OCI-LY3 (cell line): ENCODE measurements at regions not wholly inside any gene's neighbourhood (a gene's known extent, or its start where the extent isn't known, plus 50 kb on each side); places are given as distances from the start of the nearest gene placed in this dataset.

Source experiments
- H2AFZ ChIP-seq: fragments of 200-600, 300-600 bp; shearing (Covaris generic); 2 replicates; pipeline ENCODE4 v1.6.0; 2014; ENCODE audit warnings: antibody characterized with exemption, low read depth, low read length
- H3K27ac ChIP-seq: fragments of 200-600, 300-600 bp; sonication (generic); 2 replicates; pipeline ENCODE4 v1.5.1; 2014; ENCODE audit warnings: mild to moderate bottlenecking, low read length, moderate library complexity, mixed read lengths
- H3K27me3 ChIP-seq: fragments of 200-600, 300-600 bp; sonication (generic); 2 replicates; pipeline ENCODE4 v1.6.1; 2014; ENCODE audit warnings: low read depth, low read length, mixed read lengths
- H3K36me3 ChIP-seq: fragments of 200-600, 300-600 bp; sonication (generic); replicated peaks from 2 replicates; pipeline ENCODE3; 2014; ENCODE audit warnings: low read depth, low read length, mixed read lengths
- H3K4me1 ChIP-seq: fragments of 300-600, 200-600 bp; sonication (generic); 2 replicates; pipeline ENCODE4 v1.6.1; 2014; ENCODE audit warnings: low read length, mixed read lengths
- H3K4me2 ChIP-seq: fragments of 200-600, 300-600 bp; sonication (generic); 2 replicates; pipeline ENCODE4 v1.6.1; 2014; ENCODE audit warnings: low read length, mixed read lengths
- H3K4me3 ChIP-seq: fragments of 300-600, 200-600 bp; sonication (generic); 2 replicates; pipeline ENCODE4 v1.5.1; 2014; ENCODE audit warnings: antibody characterized with exemption, mild to moderate bottlenecking, low read length, moderate library complexity
- H3K79me2 ChIP-seq: fragments of 300-600, 200-600 bp; shearing (Covaris generic); 2 replicates; pipeline ENCODE4 v1.6.1; 2014; ENCODE audit warnings: mild to moderate bottlenecking, low read length, mixed read lengths
- H3K9ac ChIP-seq: fragments of 300-600, 200-600 bp; shearing (Covaris generic); 2 replicates; pipeline ENCODE4 v1.6.0; 2014; ENCODE audit warnings: mild to moderate bottlenecking, low read length, moderate library complexity
- H3K9me3 ChIP-seq: fragments of 200-600, 300-600 bp; shearing (Covaris generic); 2 replicates; pipeline ENCODE4 v1.6.1; 2014; ENCODE audit warnings: low read length, mixed read lengths; ENCODE audit not compliant: insufficient read depth
- H4K20me1 ChIP-seq: fragments of 200-600, 300-600 bp; sonication (generic); 2 replicates; pipeline ENCODE4 v1.6.1; 2016; ENCODE audit warnings: low read length, mixed read lengths; ENCODE audit not compliant: insufficient read depth
- EZH2phosphoT487 ChIP-seq: fragments of 200-600 bp; shearing (Covaris generic); IDR thresholded peaks from 2 replicates; pipeline ENCODE4 v1.6.1; 2018; ENCODE audit warnings: antibody characterized with exemption, mixed run types, low read depth
- TF ChIP-seq, protein P1 (sequence below): fragments of 200-600, 300-600 bp; sonication (generic); IDR thresholded peaks from 2 replicates; pipeline ENCODE4 v1.5.1; 2014; ENCODE audit warnings: antibody characterized with exemption, low read length, low read depth

DNA sequence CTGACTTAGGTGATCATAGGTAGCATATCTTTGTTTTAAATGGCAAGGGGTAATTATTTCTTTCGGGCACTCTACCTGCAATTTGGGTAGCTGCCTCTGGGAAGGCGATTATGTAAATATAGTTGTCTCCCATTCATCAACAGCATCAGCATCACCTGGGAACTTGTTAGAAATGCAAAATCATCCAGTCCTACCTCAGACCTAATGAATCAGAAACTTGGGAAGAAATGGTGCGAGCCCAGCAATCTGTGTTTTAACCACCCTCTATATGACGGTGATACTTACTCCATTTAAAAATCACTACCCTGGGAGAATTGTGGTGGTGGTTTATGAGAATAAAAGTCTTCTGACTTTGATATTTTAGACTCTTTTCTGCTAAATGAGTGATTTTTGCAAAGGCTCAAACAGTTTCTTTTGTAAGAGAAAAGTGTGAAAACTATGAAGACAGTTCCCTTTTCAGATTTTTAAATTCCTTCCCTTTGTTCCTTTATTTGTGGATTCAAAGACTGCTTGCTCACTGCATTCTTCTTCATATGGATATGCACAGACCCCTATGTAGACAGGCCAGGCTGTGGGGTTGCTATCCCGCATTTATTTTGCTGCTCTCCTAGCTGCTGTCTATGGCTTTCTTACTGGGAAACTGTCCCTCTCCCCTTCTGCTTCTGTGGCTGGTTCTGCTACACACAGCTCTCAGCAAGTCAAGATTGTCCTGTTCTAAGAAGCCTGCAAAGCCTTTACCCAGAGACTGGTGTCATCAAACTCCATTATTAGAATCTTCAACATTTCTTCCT lies 365.3 kb downstream of the RNF144B start:
- H4K20me1 ChIP-seq: no peaks in the 10 kb centered on the region
- H3K9me3 ChIP-seq: no peaks in the 10 kb centered on the region
- H3K4me3 ChIP-seq: no peak overlapping the region
- no peak overlapping the region for H2AFZ ChIP-seq
- H3K79me2 ChIP-seq: no peaks in the 10 kb centered on the region
- H3K27ac ChIP-seq: no peak overlapping the region
- H3K9ac ChIP-seq: no peak overlapping the region
- 0 out of 2 replicates have a peak, but pooled peaks cover 2% of the 10 kb centered on the region for H3K27me3 ChIP-seq
- H3K4me2 ChIP-seq: no peak overlapping the region
- peaks cover 25% of the 10 kb centered on the region for H3K4me1 ChIP-seq
- TF ChIP-seq EZH2phosphoT487: no peak
- TF ChIP-seq, protein P1, sequence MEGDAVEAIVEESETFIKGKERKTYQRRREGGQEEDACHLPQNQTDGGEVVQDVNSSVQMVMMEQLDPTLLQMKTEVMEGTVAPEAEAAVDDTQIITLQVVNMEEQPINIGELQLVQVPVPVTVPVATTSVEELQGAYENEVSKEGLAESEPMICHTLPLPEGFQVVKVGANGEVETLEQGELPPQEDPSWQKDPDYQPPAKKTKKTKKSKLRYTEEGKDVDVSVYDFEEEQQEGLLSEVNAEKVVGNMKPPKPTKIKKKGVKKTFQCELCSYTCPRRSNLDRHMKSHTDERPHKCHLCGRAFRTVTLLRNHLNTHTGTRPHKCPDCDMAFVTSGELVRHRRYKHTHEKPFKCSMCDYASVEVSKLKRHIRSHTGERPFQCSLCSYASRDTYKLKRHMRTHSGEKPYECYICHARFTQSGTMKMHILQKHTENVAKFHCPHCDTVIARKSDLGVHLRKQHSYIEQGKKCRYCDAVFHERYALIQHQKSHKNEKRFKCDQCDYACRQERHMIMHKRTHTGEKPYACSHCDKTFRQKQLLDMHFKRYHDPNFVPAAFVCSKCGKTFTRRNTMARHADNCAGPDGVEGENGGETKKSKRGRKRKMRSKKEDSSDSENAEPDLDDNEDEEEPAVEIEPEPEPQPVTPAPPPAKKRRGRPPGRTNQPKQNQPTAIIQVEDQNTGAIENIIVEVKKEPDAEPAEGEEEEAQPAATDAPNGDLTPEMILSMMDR: no peak
- peaks cover 3% of the 10 kb centered on the region for H3K36me3 ChIP-seq

DNA sequence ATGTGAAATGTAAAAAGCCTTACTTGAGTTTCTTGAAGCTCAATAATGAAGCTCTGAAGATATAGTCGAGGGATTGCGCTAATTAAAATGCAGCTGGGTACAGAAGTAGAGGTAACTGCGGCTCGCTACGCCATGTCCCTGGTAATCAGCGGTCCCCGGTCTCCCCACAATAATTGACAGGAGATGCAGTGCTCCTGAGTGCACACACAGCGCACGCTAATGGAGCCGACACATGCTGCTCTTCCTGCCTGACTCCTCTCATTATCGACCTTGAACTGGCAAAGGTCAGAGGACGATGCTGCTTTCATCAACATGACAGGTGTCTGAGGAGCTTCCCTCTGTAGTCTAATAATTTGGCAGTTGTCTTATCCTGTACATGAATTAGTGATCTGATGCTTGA lies 365.9 kb downstream of the RNF144B start:
- H3K27ac ChIP-seq: no peak overlapping the region
- no peaks in the 10 kb centered on the region for H4K20me1 ChIP-seq
- no peak overlapping the region for H3K4me3 ChIP-seq
- no peak overlapping the region for H3K9ac ChIP-seq
- H3K4me2 ChIP-seq: no peak overlapping the region
- 0 out of 2 replicates have a peak, but pooled peaks cover 2% of the 10 kb centered on the region for H3K27me3 ChIP-seq
- peaks cover 3% of the 10 kb centered on the region for H3K36me3 ChIP-seq
- no peaks in the 10 kb centered on the region for H3K9me3 ChIP-seq
- TF ChIP-seq EZH2phosphoT487: no peak
- TF ChIP-seq, protein P1: no peak
- no peak overlapping the region for H2AFZ ChIP-seq
- H3K79me2 ChIP-seq: no peaks in the 10 kb centered on the region
- H3K4me1 ChIP-seq: peaks cover 25% of the 10 kb centered on the region

DNA sequence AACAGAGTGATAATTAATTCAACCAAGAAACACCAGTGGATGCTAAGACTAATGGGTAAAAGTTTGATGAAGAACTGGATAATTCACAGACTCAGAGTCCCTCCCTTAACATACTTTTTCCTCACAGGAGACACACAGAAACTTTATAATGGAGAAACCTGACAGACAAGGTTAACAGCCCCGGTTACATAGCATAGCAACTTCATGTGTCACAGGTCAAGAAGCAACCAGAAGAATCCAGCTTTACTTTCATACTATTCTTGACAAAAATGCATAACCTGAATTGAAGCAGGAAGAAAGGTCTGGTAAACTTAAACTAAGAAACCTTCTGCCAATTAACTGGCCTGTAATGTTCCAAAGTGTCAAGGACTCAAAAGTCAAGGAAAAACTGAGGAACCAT lies 375.9 kb downstream of the RNF144B start:
- H3K36me3 ChIP-seq: no peaks in the 10 kb centered on the region
- H3K4me2 ChIP-seq: no peak overlapping the region
- no peak overlapping the region for H3K4me3 ChIP-seq
- no peak overlapping the region for H2AFZ ChIP-seq
- no peaks in the 10 kb centered on the region for H3K9me3 ChIP-seq
- H3K27me3 ChIP-seq: no peaks in the 10 kb centered on the region
- no peaks in the 10 kb centered on the region for H4K20me1 ChIP-seq
- no peak overlapping the region for H3K27ac ChIP-seq
- no peaks in the 10 kb centered on the region for H3K4me1 ChIP-seq
- H3K79me2 ChIP-seq: no peaks in the 10 kb centered on the region
- no peak overlapping the region for H3K9ac ChIP-seq
- TF ChIP-seq, protein P1: no peak
- no peak for TF ChIP-seq EZH2phosphoT487

DNA sequence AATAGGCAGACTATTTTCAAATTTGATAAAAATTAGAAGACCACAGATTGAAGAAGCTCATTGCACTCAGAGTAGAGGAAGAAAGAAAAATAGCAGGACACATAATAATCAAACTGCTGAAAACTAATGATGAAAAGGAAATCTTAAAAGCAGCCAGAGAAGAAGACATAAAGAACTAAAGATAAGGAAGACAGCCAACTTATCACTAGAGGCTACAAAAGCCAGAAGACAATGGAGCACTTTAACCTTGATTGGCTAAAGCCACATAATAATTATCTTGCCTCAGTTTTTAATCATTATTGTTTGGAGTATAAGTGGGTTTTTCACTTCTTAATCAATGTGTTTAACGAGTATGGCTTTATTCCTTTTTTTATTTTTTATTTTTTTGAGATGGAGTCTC lies 397.6 kb downstream of the RNF144B start:
- Histone ChIP-seq H3K4me2 (no peak overlapping the region), H3K36me3 (no peaks in the 10 kb centered on the region), H3K9ac (no peak overlapping the region), H3K27me3 (no peaks in the 10 kb centered on the region), H3K79me2 (no peaks in the 10 kb centered on the region), H3K4me3 (no peak overlapping the region), H3K9me3 (no peaks in the 10 kb centered on the region), H3K27ac (no peak overlapping the region), H2AFZ (no peak overlapping the region), H4K20me1 (no peaks in the 10 kb centered on the region), H3K4me1 (no peaks in the 10 kb centered on the region)
- TF ChIP-seq EZH2phosphoT487: no peak
- TF ChIP-seq, protein P1: no peak
